ENCODE measurements at regions not wholly inside any gene's neighbourhood (a gene's known extent, or its start where the extent isn't known, plus 50 kb on each side); places are given as distances from the start of the nearest gene placed in this dataset.

GRCh38 chr3:187954873-187955586 is 198.9 kb upstream of the LPP start:
- Histone ChIP-seq H3K27me3 (ENCODE audit: insufficient read depth, insufficient read length) (no peaks in the 10 kb centered on the region), H3K4me1 (ENCODE audit: insufficient read depth, insufficient read length) (peaks cover 3% of the 10 kb centered on the region), H3K36me3 (ENCODE audit: insufficient read depth, insufficient read length, low read length) (no peaks in the 10 kb centered on the region), H3K9ac (ENCODE audit: insufficient read length, low read depth) (no peak overlapping the region), H3K9me3 (ENCODE audit: insufficient read depth, low read length) (no peaks in the 10 kb centered on the region), H3K4me3 (ENCODE audit: insufficient read length, low read depth) (no peak overlapping the region)
- DNase-seq (ENCODE audit: low read depth, low spot score) = no peak
- TF ChIP-seq ZNF274 (IDR thresholded peaks at IDR 0.05; ENCODE audit: low read depth, low read length) (no peak), SUZ12 (IDR thresholded peaks at IDR 0.05; ENCODE audit: extremely low read depth, insufficient read depth, insufficient read length) (no peak), YY1 (IDR thresholded peaks at IDR 0.05; ENCODE audit: insufficient read depth, insufficient read length) (no peak)

DNA sequence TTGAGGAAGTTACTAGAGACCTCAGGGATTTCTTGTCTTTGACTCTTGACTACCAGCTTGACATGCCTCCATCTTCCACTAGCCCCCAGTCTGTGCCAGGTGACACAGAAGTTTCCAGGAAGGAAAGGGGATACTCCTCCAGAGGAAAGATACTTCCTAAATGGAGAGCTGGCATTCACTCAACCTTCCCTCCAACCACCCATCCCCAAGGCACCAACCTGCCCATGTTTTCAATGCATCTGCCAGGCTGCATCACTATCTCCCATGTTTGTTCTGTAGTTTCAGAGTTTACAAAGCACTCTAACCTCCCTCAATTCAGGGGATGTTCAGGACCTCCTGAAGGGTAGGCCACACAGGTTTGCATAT is 198.4 kb upstream of the LPP start:
- TF ChIP-seq ZNF274 (IDR thresholded peaks at IDR 0.05; ENCODE audit: low read depth, low read length) = no peak
- TF ChIP-seq SUZ12 (IDR thresholded peaks at IDR 0.05; ENCODE audit: extremely low read depth, insufficient read depth, insufficient read length) = no peak
- TF ChIP-seq YY1 (IDR thresholded peaks at IDR 0.05; ENCODE audit: insufficient read depth, insufficient read length) = no peak
- Histone ChIP-seq H3K9me3 (ENCODE audit: insufficient read depth, low read length) (no peaks in the 10 kb centered on the region), H3K4me1 (ENCODE audit: insufficient read depth, insufficient read length) (peaks cover 3% of the 10 kb centered on the region), H3K27me3 (ENCODE audit: insufficient read depth, insufficient read length) (no peaks in the 10 kb centered on the region), H3K36me3 (ENCODE audit: insufficient read depth, insufficient read length, low read length) (no peaks in the 10 kb centered on the region), H3K9ac (ENCODE audit: insufficient read length, low read depth) (no peak overlapping the region), H3K4me3 (ENCODE audit: insufficient read length, low read depth) (no peak overlapping the region)
- no peak for DNase-seq (ENCODE audit: low read depth, low spot score)

GRCh38 chr3:187957165-187957581 is 196.8 kb upstream of the LPP start:
- Histone ChIP-seq H3K9me3 (ENCODE audit: insufficient read depth, low read length) (no peaks in the 10 kb centered on the region), H3K9ac (ENCODE audit: insufficient read length, low read depth) (no peak overlapping the region), H3K4me3 (ENCODE audit: insufficient read length, low read depth) (no peak overlapping the region), H3K36me3 (ENCODE audit: insufficient read depth, insufficient read length, low read length) (no peaks in the 10 kb centered on the region), H3K4me1 (ENCODE audit: insufficient read depth, insufficient read length) (peaks cover 3% of the 10 kb centered on the region), H3K27me3 (ENCODE audit: insufficient read depth, insufficient read length) (no peaks in the 10 kb centered on the region)
- TF ChIP-seq SUZ12 (IDR thresholded peaks at IDR 0.05; ENCODE audit: extremely low read depth, insufficient read depth, insufficient read length) = no peak
- TF ChIP-seq YY1 (IDR thresholded peaks at IDR 0.05; ENCODE audit: insufficient read depth, insufficient read length) = no peak
- no peak for TF ChIP-seq ZNF274 (IDR thresholded peaks at IDR 0.05; ENCODE audit: low read depth, low read length)
- DNase-seq (ENCODE audit: low read depth, low spot score) = no peak

DNA sequence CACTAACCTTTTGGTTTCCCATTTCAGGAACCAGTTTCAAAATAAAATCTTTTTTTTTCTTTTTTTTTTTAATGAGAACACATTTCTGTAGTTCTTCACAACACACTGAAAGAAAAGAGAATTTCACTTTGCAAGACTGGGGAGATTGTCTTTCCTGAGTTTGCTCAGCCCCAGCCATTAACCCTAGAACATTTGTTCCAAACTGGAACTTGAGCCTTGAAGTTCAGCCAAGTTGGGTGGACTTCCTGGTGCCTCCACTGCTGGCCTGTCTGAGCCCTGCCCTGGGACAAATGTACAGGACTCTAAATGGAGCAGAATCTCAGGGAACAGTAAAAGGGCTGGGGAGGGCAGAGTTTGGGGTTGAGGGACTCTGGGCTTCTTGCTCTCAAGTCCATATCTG is 196.4 kb upstream of the LPP start:
- Histone ChIP-seq H3K36me3 (ENCODE audit: insufficient read depth, insufficient read length, low read length) (no peaks in the 10 kb centered on the region), H3K9me3 (ENCODE audit: insufficient read depth, low read length) (no peaks in the 10 kb centered on the region), H3K9ac (ENCODE audit: insufficient read length, low read depth) (no peak overlapping the region), H3K4me1 (ENCODE audit: insufficient read depth, insufficient read length) (peaks cover 3% of the 10 kb centered on the region), H3K27me3 (ENCODE audit: insufficient read depth, insufficient read length) (no peaks in the 10 kb centered on the region), H3K4me3 (ENCODE audit: insufficient read length, low read depth) (no peak overlapping the region)
- DNase-seq (ENCODE audit: low read depth, low spot score) = no peak
- TF ChIP-seq SUZ12 (IDR thresholded peaks at IDR 0.05; ENCODE audit: extremely low read depth, insufficient read depth, insufficient read length) (no peak), YY1 (IDR thresholded peaks at IDR 0.05; ENCODE audit: insufficient read depth, insufficient read length) (no peak), ZNF274 (IDR thresholded peaks at IDR 0.05; ENCODE audit: low read depth, low read length) (no peak)

DNA sequence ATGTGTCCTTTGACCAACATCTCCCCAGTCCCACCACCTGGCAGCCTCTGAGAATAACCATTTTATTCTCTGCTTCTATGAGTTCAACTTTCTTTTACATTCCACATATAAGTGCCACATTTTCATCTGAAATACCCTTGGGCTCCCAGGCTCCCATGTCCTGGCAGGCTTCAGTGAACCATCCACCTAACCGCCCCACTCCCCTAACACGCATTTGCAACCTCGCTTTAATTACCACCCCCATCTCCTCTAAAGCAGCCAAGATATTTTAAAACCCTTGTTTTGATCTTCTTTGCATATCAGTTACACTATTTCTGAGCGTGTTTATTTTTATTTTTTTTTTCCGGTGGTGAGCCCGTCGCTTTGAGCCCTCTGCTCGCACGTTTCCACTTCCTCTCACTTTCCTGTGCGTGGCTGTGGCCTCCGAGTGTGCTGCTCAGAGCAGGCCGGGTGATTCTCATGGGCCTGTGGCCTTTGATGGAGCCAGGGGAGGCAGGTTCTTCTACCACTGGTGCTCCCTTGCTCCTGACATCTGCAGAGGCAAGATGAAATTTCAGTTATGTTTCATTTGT is 195.4 kb upstream of the LPP start:
- DNase-seq (ENCODE audit: low read depth, low spot score) = no peak
- Histone ChIP-seq H3K4me1 (ENCODE audit: insufficient read depth, insufficient read length) (no peaks in the 10 kb centered on the region), H3K4me3 (ENCODE audit: insufficient read length, low read depth) (no peak overlapping the region), H3K9ac (ENCODE audit: insufficient read length, low read depth) (no peak overlapping the region), H3K36me3 (ENCODE audit: insufficient read depth, insufficient read length, low read length) (no peaks in the 10 kb centered on the region), H3K27me3 (ENCODE audit: insufficient read depth, insufficient read length) (no peaks in the 10 kb centered on the region), H3K9me3 (ENCODE audit: insufficient read depth, low read length) (no peaks in the 10 kb centered on the region)
- TF ChIP-seq ZNF274 (IDR thresholded peaks at IDR 0.05; ENCODE audit: low read depth, low read length) = no peak
- no peak for TF ChIP-seq SUZ12 (IDR thresholded peaks at IDR 0.05; ENCODE audit: extremely low read depth, insufficient read depth, insufficient read length)
- no peak for TF ChIP-seq YY1 (IDR thresholded peaks at IDR 0.05; ENCODE audit: insufficient read depth, insufficient read length)

- Histone ChIP-seq H3K27me3 (ENCODE audit: insufficient read depth, insufficient read length) (no peaks in the 10 kb centered on the region), H3K4me1 (ENCODE audit: insufficient read depth, insufficient read length) (no peaks in the 10 kb centered on the region), H3K4me3 (ENCODE audit: insufficient read length, low read depth) (no peak overlapping the region), H3K9ac (ENCODE audit: insufficient read length, low read depth) (no peak overlapping the region), H3K9me3 (ENCODE audit: insufficient read depth, low read length) (no peaks in the 10 kb centered on the region), H3K36me3 (ENCODE audit: insufficient read depth, insufficient read length, low read length) (no peaks in the 10 kb centered on the region)
- no peak for DNase-seq (ENCODE audit: low read depth, low spot score)
- TF ChIP-seq YY1 (IDR thresholded peaks at IDR 0.05; ENCODE audit: insufficient read depth, insufficient read length) (no peak), SUZ12 (IDR thresholded peaks at IDR 0.05; ENCODE audit: extremely low read depth, insufficient read depth, insufficient read length) (no peak), ZNF274 (IDR thresholded peaks at IDR 0.05; ENCODE audit: low read depth, low read length) (no peak)
These were observed 193.1 kb upstream of the LPP start for GRCh38 chr3:187960820-187961219.

GRCh38 chr3:187961366-187961765 is 192.6 kb upstream of the LPP start:
- Histone ChIP-seq H3K4me3 (ENCODE audit: insufficient read length, low read depth) (no peak overlapping the region), H3K9me3 (ENCODE audit: insufficient read depth, low read length) (no peaks in the 10 kb centered on the region), H3K4me1 (ENCODE audit: insufficient read depth, insufficient read length) (no peaks in the 10 kb centered on the region), H3K27me3 (ENCODE audit: insufficient read depth, insufficient read length) (no peaks in the 10 kb centered on the region), H3K36me3 (ENCODE audit: insufficient read depth, insufficient read length, low read length) (no peaks in the 10 kb centered on the region), H3K9ac (ENCODE audit: insufficient read length, low read depth) (no peak overlapping the region)
- no peak for DNase-seq (ENCODE audit: low read depth, low spot score)
- no peak for TF ChIP-seq ZNF274 (IDR thresholded peaks at IDR 0.05; ENCODE audit: low read depth, low read length)
- TF ChIP-seq SUZ12 (IDR thresholded peaks at IDR 0.05; ENCODE audit: extremely low read depth, insufficient read depth, insufficient read length) = no peak
- no peak for TF ChIP-seq YY1 (IDR thresholded peaks at IDR 0.05; ENCODE audit: insufficient read depth, insufficient read length)
